Neural cell (in vitro differentiated cells): ENCODE measurements at regions not wholly inside any gene's neighbourhood (a gene's known extent, or its start where the extent isn't known, plus 50 kb on each side); places are given as distances from the start of the nearest gene placed in this dataset.

Source experiments
- H2AFZ ChIP-seq: fragments of 200-600, 300-800 bp; sonication (generic), shearing (Covaris generic); 2 replicates; pipeline ENCODE4 v1.6.0; 2014; ENCODE audit warnings: low read depth, mild to moderate bottlenecking, antibody characterized with exemption, low read length, moderate library complexity
- H3F3A ChIP-seq: fragments of 200-600 bp; shearing (Covaris generic); 2 replicates; pipeline ENCODE4 v1.6.1; 2016; ENCODE audit warnings: mild to moderate bottlenecking, moderate library complexity, mixed read lengths, antibody characterized with exemption, low read length; ENCODE audit not compliant: insufficient read depth, poor library complexity, severe bottlenecking
- H3K27ac ChIP-seq: fragments of 200-600, 300-800 bp; sonication (generic), shearing (Covaris generic); 2 replicates; pipeline ENCODE4 v1.5.1; 2014; ENCODE audit warnings: mild to moderate bottlenecking, low read length, moderate library complexity
- H3K27me3 ChIP-seq: fragments of 300-800, 200-600 bp; sonication (generic), shearing (Covaris generic); 2 replicates; pipeline ENCODE4 v1.6.0; 2014; ENCODE audit warnings: mild to moderate bottlenecking, low read depth, low read length, moderate library complexity; ENCODE audit not compliant: insufficient read depth
- H3K36me3 ChIP-seq: fragments of 300-800, 200-600 bp; sonication (generic), shearing (Covaris generic); 2 replicates; pipeline ENCODE4 v1.5.1; 2014; ENCODE audit warnings: mild to moderate bottlenecking, antibody characterized with exemption, low read length, moderate library complexity; ENCODE audit not compliant: insufficient read depth
- H3K4me2 ChIP-seq: fragments of 300-800, 200-600 bp; sonication (generic), shearing (Covaris generic); 2 replicates; pipeline ENCODE4 v1.6.0; 2014; ENCODE audit warnings: mild to moderate bottlenecking, low read length
- H3K4me3 ChIP-seq: fragments of 300-800, 200-600 bp; sonication (generic), shearing (Covaris generic); 2 replicates; pipeline ENCODE4 v1.5.1; 2014; ENCODE audit warnings: mild to moderate bottlenecking, low read length, moderate library complexity
- H3K79me2 ChIP-seq: fragments of 200-600 bp; shearing (Covaris generic); replicated peaks from 2 replicates; pipeline ENCODE4 v1.6.0; 2014; ENCODE audit warnings: mild to moderate bottlenecking, low read length, moderate library complexity; ENCODE audit not compliant: insufficient read depth
- H3K9ac ChIP-seq: fragments of 300-800, 200-600 bp; sonication (generic), shearing (Covaris generic); 2 replicates; pipeline ENCODE4 v1.6.1; 2016; ENCODE audit warnings: mild to moderate bottlenecking, low read length, mixed read lengths
- H3K9me2 ChIP-seq: fragments of 200-600 bp; shearing (Covaris generic); 2 replicates; pipeline ENCODE4 v1.6.1; 2016; ENCODE audit warnings: mild to moderate bottlenecking, low read length, mixed read lengths; ENCODE audit not compliant: insufficient read depth
- H3K9me3 ChIP-seq: fragments of 200-600, 300-800 bp; sonication (generic), shearing (Covaris generic); 2 replicates; pipeline ENCODE4 v1.6.1; 2016; ENCODE audit warnings: mild to moderate bottlenecking, mixed run types, low read length, moderate library complexity, mixed read lengths
- H4K20me1 ChIP-seq: fragments of 200-600 bp; shearing (Covaris generic); 2 replicates; pipeline ENCODE4 v1.6.1; 2016; ENCODE audit warnings: mild to moderate bottlenecking, mixed run types; ENCODE audit not compliant: insufficient read depth
- CTCF ChIP-seq: fragments of 450-650 bp; IDR thresholded peaks from 2 replicates; pipeline ENCODE4 v1.5.1; 2014; ENCODE audit warnings: antibody characterized with exemption, mild to moderate bottlenecking, moderate library complexity; ENCODE audit not compliant: poor library complexity, severe bottlenecking
- EP300 ChIP-seq: fragments of 450-650 bp; conservative IDR thresholded peaks from 2 replicates; pipeline ENCODE4 v1.6.1; 2014; ENCODE audit warnings: antibody characterized with exemption, mild to moderate bottlenecking, moderate library complexity; ENCODE audit not compliant: poor library complexity, severe bottlenecking
- EZH2 ChIP-seq: fragments of 200-600, 300-800 bp; shearing (Covaris generic), sonication (generic); IDR thresholded peaks from 2 replicates; pipeline ENCODE4 v1.6.1; 2014; ENCODE audit warnings: antibody characterized with exemption, low read length, borderline replicate concordance, mild to moderate bottlenecking; ENCODE audit not compliant: insufficient read depth, poor library complexity, severe bottlenecking
- MXI1 ChIP-seq: fragments of 450-650 bp; conservative IDR thresholded peaks from 2 replicates; pipeline ENCODE4 v1.6.1; 2014; ENCODE audit warnings: antibody characterized with exemption, mild to moderate bottlenecking; ENCODE audit not compliant: poor library complexity, severe bottlenecking
- POLR2AphosphoS5 ChIP-seq: IDR thresholded peaks from 2 replicates; pipeline ENCODE4 v1.6.1; 2012
- RAD21 ChIP-seq: fragments of 450-650 bp; conservative IDR thresholded peaks from 2 replicates; pipeline ENCODE4 v1.6.1; 2014; ENCODE audit warnings: antibody characterized with exemption, mild to moderate bottlenecking, moderate library complexity
- REST ChIP-seq: IDR thresholded peaks from 2 replicates; pipeline ENCODE4 v1.6.1; 2012; ENCODE audit warnings: borderline replicate concordance
- SMC3 ChIP-seq: fragments of 450-650 bp; conservative IDR thresholded peaks from 2 replicates; pipeline ENCODE4 v1.6.1; 2014; ENCODE audit warnings: antibody characterized with exemption, mild to moderate bottlenecking, moderate library complexity; ENCODE audit not compliant: poor library complexity
- TAF1 ChIP-seq: IDR thresholded peaks from 2 replicates; pipeline ENCODE4 v1.6.1; 2012; ENCODE audit warnings: low read depth

GRCh38 chr13:90003566-90003965 lies 1343.9 kb upstream of the MIR17HG start:
- H3K27me3 ChIP-seq, result no peaks in the 10 kb centered on the region
- H3K36me3 ChIP-seq, result no peaks in the 10 kb centered on the region
- no peaks in the 10 kb centered on the region for H3K9me3 ChIP-seq
- no peaks in the 10 kb centered on the region for H3F3A ChIP-seq
- H3K4me3 ChIP-seq, result no peak overlapping the region
- H3K9ac ChIP-seq, result no peak overlapping the region
- no peak overlapping the region for H2AFZ ChIP-seq
- H3K9me2 ChIP-seq, result no peaks in the 10 kb centered on the region
- TF ChIP-seq RAD21 (no peak), TAF1 (no peak), POLR2AphosphoS5 (no peak), EP300 (no peak), REST (no peak), EZH2 (no peak), SMC3 (no peak), MXI1 (no peak), CTCF (no peak)
- no peaks in the 10 kb centered on the region for H4K20me1 ChIP-seq
- no peaks in the 10 kb centered on the region for H3K79me2 ChIP-seq
- H3K27ac ChIP-seq, result no peak overlapping the region
- H3K4me2 ChIP-seq, result no peak overlapping the region

- no peak overlapping the region for H2AFZ ChIP-seq
- no peak for TF ChIP-seq CTCF
- peak; percentile 52 for TF ChIP-seq REST
- TF ChIP-seq RAD21, result no peak
- no peak for TF ChIP-seq TAF1
- no peak for TF ChIP-seq EZH2
- TF ChIP-seq MXI1, result no peak
- peak; percentile 76 for TF ChIP-seq EP300
- TF ChIP-seq SMC3, result no peak
- TF ChIP-seq POLR2AphosphoS5, result peak; percentile 63
- no peaks in the 10 kb centered on the region for H3K9me2 ChIP-seq
- no peak overlapping the region for H3K4me2 ChIP-seq
- no peaks in the 10 kb centered on the region for H3F3A ChIP-seq
- no peak overlapping the region for H3K27ac ChIP-seq
- H4K20me1 ChIP-seq, result no peaks in the 10 kb centered on the region
- no peak overlapping the region for H3K4me3 ChIP-seq
- H3K9me3 ChIP-seq, result no peaks in the 10 kb centered on the region
- no peaks in the 10 kb centered on the region for H3K36me3 ChIP-seq
- no peaks in the 10 kb centered on the region for H3K79me2 ChIP-seq
- no peak overlapping the region for H3K9ac ChIP-seq
- no peaks in the 10 kb centered on the region for H3K27me3 ChIP-seq
Measured at GRCh38 chr13:90008707-90009149, 1338.8 kb upstream of the MIR17HG start.
